ENCODE measurements at regions not wholly inside any gene's neighbourhood (a gene's known extent, or its start where the extent isn't known, plus 50 kb on each side); places are given as distances from the start of the nearest gene placed in this dataset.

DNA sequence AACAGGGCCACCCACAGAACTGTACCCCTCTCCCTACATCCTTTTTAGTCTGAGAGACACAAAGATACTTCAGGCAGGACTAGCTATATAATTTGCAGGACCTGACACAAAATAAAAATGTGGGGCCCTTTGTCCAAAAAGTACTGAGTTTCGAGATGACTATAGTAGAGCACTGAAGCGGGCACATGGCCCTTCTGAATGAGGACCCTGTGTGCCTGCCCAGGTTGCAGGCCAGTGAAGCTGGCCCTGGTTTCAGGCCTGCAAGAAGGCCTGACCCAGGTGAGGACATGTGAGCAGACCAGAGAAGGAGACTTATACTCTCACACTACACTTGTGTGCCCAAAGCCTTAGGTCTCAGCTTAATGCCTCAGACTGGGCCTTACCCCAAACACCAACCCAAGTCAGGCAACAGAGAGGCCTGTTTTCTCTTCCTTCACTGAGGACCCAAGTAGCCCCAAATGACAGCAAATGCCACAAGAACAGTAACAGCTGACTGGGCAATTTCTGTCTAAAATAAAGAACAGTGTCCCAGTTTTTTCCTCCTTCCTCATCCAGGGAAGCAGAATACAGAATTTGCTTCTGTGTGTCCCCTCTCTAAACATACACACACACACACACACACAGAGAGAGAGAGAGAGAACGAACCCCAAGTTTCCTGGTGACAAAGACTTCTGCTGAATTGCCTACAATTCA is 100.9 kb upstream of the ARHGEF3 start:
- TF ChIP-seq POLR2A (IDR thresholded peaks at IDR 0.05) (no peak), EP300 (IDR thresholded peaks at IDR 0.05) (no peak)
- TF ChIP-seq, protein P1, sequence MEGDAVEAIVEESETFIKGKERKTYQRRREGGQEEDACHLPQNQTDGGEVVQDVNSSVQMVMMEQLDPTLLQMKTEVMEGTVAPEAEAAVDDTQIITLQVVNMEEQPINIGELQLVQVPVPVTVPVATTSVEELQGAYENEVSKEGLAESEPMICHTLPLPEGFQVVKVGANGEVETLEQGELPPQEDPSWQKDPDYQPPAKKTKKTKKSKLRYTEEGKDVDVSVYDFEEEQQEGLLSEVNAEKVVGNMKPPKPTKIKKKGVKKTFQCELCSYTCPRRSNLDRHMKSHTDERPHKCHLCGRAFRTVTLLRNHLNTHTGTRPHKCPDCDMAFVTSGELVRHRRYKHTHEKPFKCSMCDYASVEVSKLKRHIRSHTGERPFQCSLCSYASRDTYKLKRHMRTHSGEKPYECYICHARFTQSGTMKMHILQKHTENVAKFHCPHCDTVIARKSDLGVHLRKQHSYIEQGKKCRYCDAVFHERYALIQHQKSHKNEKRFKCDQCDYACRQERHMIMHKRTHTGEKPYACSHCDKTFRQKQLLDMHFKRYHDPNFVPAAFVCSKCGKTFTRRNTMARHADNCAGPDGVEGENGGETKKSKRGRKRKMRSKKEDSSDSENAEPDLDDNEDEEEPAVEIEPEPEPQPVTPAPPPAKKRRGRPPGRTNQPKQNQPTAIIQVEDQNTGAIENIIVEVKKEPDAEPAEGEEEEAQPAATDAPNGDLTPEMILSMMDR (IDR thresholded peaks at IDR 0.05), result no peak
